Activated CD8-positive, alpha-beta T cell treated with anti-CD3 and anti-CD28 coated beads, Interleukin-2, amount 10 ng/mL, durations not matched to agents 7 days and 5 days (primary cell): ENCODE measurements at regions not wholly inside any gene's neighbourhood (a gene's known extent, or its start where the extent isn't known, plus 50 kb on each side); places are given as distances from the start of the nearest gene placed in this dataset.

Experiments used
- ATAC-seq: fragments of 150-1000 bp; cut with Tn5 transposase; one replicate; pipeline ENCODE4 v1.10.0; 2021; ENCODE audit warnings: moderate library complexity
- CTCF ChIA-PET: fragments of 350-600 bp; sonication (Branson Sonifier 250); formaldehyde crosslinking; loops from one replicate; lab custom pipeline; 2021; ENCODE audit warnings: antibody characterized with exemption; lab: Charles Lee
- POLR2A ChIA-PET: fragments of 350-600 bp; sonication (Branson Sonifier 250); formaldehyde crosslinking; loops from one replicate; lab custom pipeline; 2021; ENCODE audit warnings: antibody characterized with exemption; lab: Charles Lee
- DNase-seq: peaks from one replicate; pipeline ENCODE4 v3.0.0-alpha.2; 2020
- H3K27ac Mint-ChIP-seq: one replicate; pipeline ENCODE4 v1.8.0; 2021; ENCODE audit warnings: mild to moderate bottlenecking, mixed read lengths
- H3K27me3 Mint-ChIP-seq: one replicate; pipeline ENCODE4 v1.8.0; 2021; ENCODE audit warnings: low read depth, mixed read lengths
- H3K36me3 Mint-ChIP-seq: one replicate; pipeline ENCODE4 v1.8.0; 2021; ENCODE audit warnings: low read depth, mixed read lengths
- H3K4me1 Mint-ChIP-seq: one replicate; pipeline ENCODE4 v1.8.0; 2021; ENCODE audit warnings: low read depth, mixed read lengths
- H3K4me3 Mint-ChIP-seq: one replicate; pipeline ENCODE4 v1.8.0; 2021; ENCODE audit warnings: mild to moderate bottlenecking, mixed read lengths
- H3K9me3 Mint-ChIP-seq: one replicate; pipeline ENCODE4 v1.8.0; 2022; ENCODE audit warnings: mixed read lengths; ENCODE audit not compliant: insufficient read depth

- ChIA-PET CTCF (no interaction called here), POLR2A (no interaction called here)
- Mint-ChIP-seq H3K9me3 (no peaks in the 10 kb centered on the region), H3K27me3 (peaks cover 5% of the 10 kb centered on the region), H3K4me3 (no peak overlapping the region), H3K4me1 (peaks cover 17% of the 10 kb centered on the region), H3K36me3 (peaks cover 3% of the 10 kb centered on the region), H3K27ac (no peak overlapping the region)
- no peak for ATAC-seq
- DNase-seq: no peak
Measured at GRCh38 chr3:176969066-176969465, 228.2 kb downstream of the TBL1XR1 start.

DNA sequence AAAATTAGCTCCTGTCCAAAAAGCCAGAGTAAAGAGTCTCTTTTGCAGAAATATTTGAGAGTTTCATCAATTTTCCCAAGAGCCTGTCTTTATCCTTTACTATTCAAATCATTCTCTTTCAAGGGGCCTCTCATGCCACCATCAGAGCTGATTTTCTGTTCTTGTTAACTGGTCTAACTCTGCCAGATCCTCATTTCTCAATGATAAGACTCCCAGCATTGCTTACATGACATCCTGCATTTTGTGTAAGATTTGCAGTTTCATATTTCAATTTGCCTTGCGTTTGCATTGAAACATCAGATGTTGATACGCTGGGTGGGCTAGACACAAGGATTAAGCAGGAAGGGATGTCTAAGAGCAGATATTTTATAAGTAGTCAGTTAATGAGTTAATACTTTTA, 228.7 kb downstream of the TBL1XR1 start:
- no peaks in the 10 kb centered on the region for H3K9me3 Mint-ChIP-seq
- ATAC-seq (no peak), DNase-seq (no peak)
- peaks cover 17% of the 10 kb centered on the region for H3K4me1 Mint-ChIP-seq
- POLR2A ChIA-PET: no interaction called here
- no peak overlapping the region for H3K4me3 Mint-ChIP-seq
- H3K27ac Mint-ChIP-seq: no peak overlapping the region
- peaks cover 5% of the 10 kb centered on the region for H3K27me3 Mint-ChIP-seq
- CTCF ChIA-PET: no interaction called here
- peaks cover 3% of the 10 kb centered on the region for H3K36me3 Mint-ChIP-seq

DNA sequence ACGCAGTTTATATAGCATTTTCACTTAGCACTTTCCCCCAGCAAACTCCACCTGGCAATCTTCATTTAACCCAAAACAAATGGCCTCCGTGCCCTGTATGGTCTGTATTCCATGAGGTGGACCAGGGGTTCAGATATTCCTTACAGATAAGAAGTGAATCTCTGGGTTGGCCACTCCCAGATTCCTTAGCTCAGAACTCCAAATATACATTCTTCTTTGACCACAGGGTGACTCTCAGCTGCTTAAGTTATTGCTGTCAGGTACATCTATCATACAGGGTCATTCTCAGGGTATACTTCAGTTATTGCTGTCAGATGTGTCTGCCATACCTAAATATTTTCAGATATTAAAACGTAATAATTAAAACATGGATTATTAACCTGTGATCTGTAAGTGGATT, 229.8 kb downstream of the TBL1XR1 start:
- H3K4me1 Mint-ChIP-seq: peaks cover 17% of the 10 kb centered on the region
- H3K27me3 Mint-ChIP-seq: peaks cover 5% of the 10 kb centered on the region
- H3K27ac Mint-ChIP-seq: no peak overlapping the region
- DNase-seq (no peak), ATAC-seq (no peak)
- POLR2A ChIA-PET: no interaction called here
- no peak overlapping the region for H3K4me3 Mint-ChIP-seq
- peaks cover 3% of the 10 kb centered on the region for H3K36me3 Mint-ChIP-seq
- no peaks in the 10 kb centered on the region for H3K9me3 Mint-ChIP-seq
- CTCF ChIA-PET: no interaction called here

- ATAC-seq (no peak), DNase-seq (no peak)
- no peak overlapping the region for H3K4me3 Mint-ChIP-seq
- H3K27me3 Mint-ChIP-seq: peaks cover 11% of the 10 kb centered on the region
- no peak overlapping the region for H3K27ac Mint-ChIP-seq
- no peaks in the 10 kb centered on the region for H3K9me3 Mint-ChIP-seq
- ChIA-PET POLR2A (no interaction called here), CTCF (interaction anchor here (1.6 kb wide), 1 partner anchor 13 kb away, joined by 3 read pairs; no protein-coding TSS in a partner anchor)
- H3K4me1 Mint-ChIP-seq: peaks cover 11% of the 10 kb centered on the region
- no peaks in the 10 kb centered on the region for H3K36me3 Mint-ChIP-seq
Measured at GRCh38 chr3:176964661-176965060, 232.6 kb downstream of the TBL1XR1 start.

DNA sequence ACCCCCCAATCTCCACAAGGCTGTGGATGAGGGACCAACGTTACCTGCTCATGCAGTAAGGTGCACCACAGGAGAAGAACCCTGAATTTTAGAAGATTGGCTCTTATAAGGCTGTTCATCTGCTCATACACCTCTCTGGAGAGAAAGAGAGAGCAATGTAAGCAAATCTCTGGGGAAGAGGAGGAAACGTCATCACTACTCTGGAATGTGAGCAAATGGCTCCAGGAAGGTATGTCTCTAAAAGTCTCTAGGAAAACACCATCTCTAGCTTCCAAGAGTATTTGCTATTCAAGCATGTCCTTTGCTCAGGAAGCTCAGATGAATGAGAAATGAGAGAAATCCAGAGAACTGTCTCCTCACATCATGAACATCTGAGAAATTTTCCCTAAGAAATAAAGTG, 235.4 kb downstream of the TBL1XR1 start:
- CTCF ChIA-PET: no interaction called here

DNA sequence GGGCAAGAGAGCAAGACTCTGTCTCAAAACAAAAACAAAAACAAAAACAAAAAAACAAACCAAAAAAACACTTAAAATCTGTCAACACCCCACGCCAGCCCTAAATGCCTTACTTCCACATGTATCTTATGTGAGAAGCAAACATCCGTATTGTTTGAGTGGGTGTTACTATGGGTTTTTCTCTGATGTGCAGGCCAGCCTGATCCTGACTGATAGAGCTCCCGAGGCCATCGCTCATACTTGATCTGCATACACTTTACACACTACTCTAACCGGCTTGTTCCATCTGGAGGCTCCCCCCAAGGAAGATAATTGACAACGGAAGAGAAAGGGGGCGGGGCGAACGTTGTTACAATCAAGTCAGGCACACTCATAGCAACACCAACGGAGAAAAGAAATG, 237.4 kb downstream of the TBL1XR1 start:
- Mint-ChIP-seq H3K4me3 (no peak overlapping the region), H3K4me1 (peaks cover under 1% of the 10 kb centered on the region), H3K36me3 (no peaks in the 10 kb centered on the region), H3K27ac (no peak overlapping the region), H3K27me3 (peaks cover 6% of the 10 kb centered on the region), H3K9me3 (no peaks in the 10 kb centered on the region)
- DNase-seq (no peak), ATAC-seq (no peak)
- ChIA-PET CTCF (no interaction called here), POLR2A (no interaction called here)

More for the DNA sequence above, 235.4 kb downstream of the TBL1XR1 start:
- Mint-ChIP-seq H3K4me1 (peaks cover 11% of the 10 kb centered on the region), H3K9me3 (no peaks in the 10 kb centered on the region), H3K36me3 (no peaks in the 10 kb centered on the region), H3K4me3 (no peak overlapping the region), H3K27ac (no peak overlapping the region), H3K27me3 (peaks cover 11% of the 10 kb centered on the region)
- POLR2A ChIA-PET: no interaction called here
- DNase-seq: no peak
- ATAC-seq: no peak

DNA sequence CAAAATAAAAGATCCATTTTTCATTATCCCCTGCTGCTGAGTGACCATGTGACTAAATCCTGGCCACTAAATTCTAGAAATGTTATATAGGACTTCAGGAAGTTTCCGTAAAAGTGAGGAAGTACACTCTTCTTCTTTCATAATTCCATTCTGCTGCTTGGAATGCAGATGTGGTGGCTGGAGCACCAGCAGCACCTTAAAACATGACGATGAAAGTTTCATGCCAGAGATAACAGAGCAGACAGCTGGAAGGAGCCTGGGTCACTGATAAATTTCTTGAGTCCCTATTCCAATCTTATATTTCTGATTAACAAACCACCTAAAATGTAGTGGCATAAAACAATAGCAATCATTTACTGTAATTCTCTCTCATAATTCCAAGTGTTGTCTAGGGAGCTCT, 238.7 kb downstream of the TBL1XR1 start:
- ChIA-PET POLR2A (no interaction called here), CTCF (interaction anchor here (1.1 kb wide), 1 partner anchor 20 kb away, joined by 3 read pairs; no protein-coding TSS in a partner anchor)
- Mint-ChIP-seq H3K27me3 (peaks cover 6% of the 10 kb centered on the region), H3K4me3 (no peak overlapping the region), H3K9me3 (no peaks in the 10 kb centered on the region), H3K27ac (no peak overlapping the region), H3K36me3 (no peaks in the 10 kb centered on the region), H3K4me1 (no peaks in the 10 kb centered on the region)
- ATAC-seq (no peak), DNase-seq (no peak)

- no peak for ATAC-seq
- Mint-ChIP-seq H3K27ac (no peak overlapping the region), H3K9me3 (no peaks in the 10 kb centered on the region), H3K4me3 (no peak overlapping the region), H3K36me3 (no peaks in the 10 kb centered on the region), H3K4me1 (no peaks in the 10 kb centered on the region), H3K27me3 (no peaks in the 10 kb centered on the region)
- CTCF ChIA-PET: interaction anchor here (1.6 kb wide), 1 partner anchor 16 kb away, joined by 6 read pairs; no protein-coding TSS in a partner anchor
- DNase-seq: no peak
- POLR2A ChIA-PET: no interaction called here
Measured at GRCh38 chr3:176954517-176954916, 242.8 kb downstream of the TBL1XR1 start.

DNA sequence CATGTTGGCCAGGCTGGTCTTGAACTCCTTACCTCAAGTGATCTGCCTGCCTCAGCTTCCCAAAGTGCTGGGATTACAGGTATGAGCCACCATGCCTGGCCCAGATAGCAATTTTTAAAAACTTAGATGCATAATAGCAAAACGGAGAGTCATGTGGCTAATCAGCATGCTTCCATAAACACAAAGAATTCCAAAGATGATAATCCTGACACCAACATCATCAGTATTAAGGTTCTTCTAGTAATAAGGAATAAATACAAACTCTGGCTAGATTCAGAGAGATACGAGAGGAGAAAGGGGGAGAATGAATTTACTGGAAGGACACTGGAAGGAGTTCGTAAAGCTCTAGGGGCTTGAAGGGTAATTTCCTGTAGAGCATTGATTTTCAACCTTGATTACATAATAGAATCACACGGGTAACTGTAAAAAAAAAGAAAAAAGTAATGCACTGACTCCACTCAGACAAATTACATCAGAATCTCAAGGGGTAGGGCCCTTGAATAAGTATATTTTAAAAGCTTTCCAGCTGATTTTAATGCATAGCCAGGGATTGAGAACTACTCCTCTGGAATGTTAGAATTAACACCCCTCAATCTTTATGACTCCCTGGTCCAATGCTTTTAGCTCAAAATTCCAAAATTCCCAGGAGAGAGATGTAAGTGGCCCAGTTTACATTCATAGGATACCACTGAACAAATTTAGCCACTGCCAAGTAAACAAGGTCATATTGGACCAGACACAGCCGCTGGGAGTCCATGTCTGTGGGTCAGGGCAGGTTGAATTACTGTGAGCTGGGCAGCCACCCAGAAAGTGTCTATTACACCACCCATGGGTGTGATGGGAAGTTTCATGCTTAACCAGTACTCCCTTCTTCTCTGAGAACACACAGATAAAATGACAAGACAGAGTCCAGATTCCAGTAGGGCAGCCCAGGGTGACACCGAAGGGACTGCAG, 243.9 kb downstream of the TBL1XR1 start:
- no peaks in the 10 kb centered on the region for H3K27me3 Mint-ChIP-seq
- DNase-seq (no peak), ATAC-seq (no peak)
- H3K27ac Mint-ChIP-seq: no peak overlapping the region
- H3K4me1 Mint-ChIP-seq: no peaks in the 10 kb centered on the region
- POLR2A ChIA-PET: no interaction called here
- no peak overlapping the region for H3K4me3 Mint-ChIP-seq
- CTCF ChIA-PET: interaction anchor here (1.6 kb wide), 1 partner anchor 15 kb away, joined by 6 read pairs; no protein-coding TSS in a partner anchor
- H3K9me3 Mint-ChIP-seq: no peaks in the 10 kb centered on the region
- H3K36me3 Mint-ChIP-seq: no peaks in the 10 kb centered on the region

DNA sequence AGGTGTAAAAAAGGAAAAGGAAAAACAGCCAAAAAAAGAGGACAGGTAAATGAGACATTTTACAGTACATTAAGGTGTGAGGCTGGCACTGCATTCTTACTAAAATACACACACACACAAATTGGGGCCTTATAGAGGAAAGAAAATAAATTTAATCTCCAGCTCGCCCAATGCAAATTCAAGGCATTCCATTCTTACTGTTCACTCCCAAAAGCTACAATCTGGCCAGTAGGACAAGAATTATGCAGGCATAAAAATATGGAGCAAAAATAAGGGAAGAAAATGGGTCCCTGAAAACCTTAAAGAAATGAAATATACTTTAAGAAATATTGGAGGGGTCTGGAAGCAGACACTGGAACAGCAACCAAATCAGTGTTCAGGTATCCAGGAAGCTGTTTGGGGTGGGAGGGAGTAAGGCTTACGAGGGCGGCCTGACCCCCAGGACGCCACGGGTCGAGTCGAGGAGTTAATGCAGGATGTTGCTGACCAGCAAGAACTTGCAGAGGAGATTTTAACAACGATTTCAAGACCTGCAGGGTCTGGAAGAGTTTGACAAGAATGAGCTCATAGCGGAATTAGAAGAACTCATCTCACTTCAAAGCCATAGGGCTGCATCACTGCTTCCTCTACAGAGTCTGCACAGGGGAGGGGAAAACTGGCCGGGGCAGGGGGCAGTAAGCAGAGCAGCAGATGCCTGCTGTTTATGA, 245.5 kb downstream of the TBL1XR1 start:
- no peaks in the 10 kb centered on the region for H3K4me1 Mint-ChIP-seq
- ATAC-seq (no peak), DNase-seq (no peak)
- ChIA-PET POLR2A (interaction anchor here (0.5 kb wide), 1 partner anchor 1672 kb away, joined by 3 read pairs; no protein-coding TSS in a partner anchor), CTCF (interaction anchor here (0.8 to 0.9 kb wide), 2 partner anchors 11 to 13 kb away, joined by 3 read pairs; no protein-coding TSS in a partner anchor)
- no peaks in the 10 kb centered on the region for H3K9me3 Mint-ChIP-seq
- no peak overlapping the region for H3K27ac Mint-ChIP-seq
- no peak overlapping the region for H3K4me3 Mint-ChIP-seq
- no peaks in the 10 kb centered on the region for H3K36me3 Mint-ChIP-seq
- no peaks in the 10 kb centered on the region for H3K27me3 Mint-ChIP-seq

DNA sequence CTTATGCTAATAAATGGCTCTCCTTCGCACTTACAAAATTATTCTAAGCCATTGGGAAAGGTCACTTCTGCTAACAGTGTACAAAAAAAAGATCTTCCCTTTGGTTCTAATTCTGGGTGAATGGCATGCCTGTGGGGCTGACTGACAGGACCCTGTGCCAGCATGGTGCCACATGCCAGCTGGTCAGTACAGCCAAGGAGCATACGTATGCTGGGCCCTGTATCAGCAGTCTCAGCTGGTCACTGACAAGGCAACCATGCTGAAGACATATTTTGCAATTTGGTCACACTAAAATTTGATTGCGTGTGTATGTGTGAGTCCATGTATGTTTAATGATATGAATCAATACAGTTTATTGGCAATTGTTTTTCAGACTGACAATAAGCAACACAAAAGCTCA, 246.1 kb downstream of the TBL1XR1 start:
- ChIA-PET POLR2A (no interaction called here), CTCF (interaction anchor here (0.9 kb wide), 1 partner anchor 13 kb away, joined by 3 read pairs; no protein-coding TSS in a partner anchor)
- no peaks in the 10 kb centered on the region for H3K36me3 Mint-ChIP-seq

DNA sequence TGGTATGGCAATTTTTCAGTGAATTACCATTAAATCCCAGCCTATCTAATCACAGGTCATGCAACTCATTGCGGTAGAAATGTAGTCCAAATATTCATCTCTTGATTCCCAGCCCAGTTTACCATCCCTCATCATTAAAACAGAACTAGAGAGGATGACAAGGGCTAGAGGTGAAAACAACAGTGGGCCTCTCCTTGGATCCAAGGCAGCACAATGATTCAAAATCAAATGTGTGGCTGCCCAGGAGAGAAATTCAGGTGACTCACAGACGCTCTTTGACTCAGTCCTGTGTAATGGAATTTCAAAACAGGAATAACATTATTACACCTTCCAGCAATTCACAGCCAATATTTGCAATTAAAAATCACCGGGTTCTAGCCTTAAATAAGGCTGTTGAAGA, 246.5 kb downstream of the TBL1XR1 start:
- Mint-ChIP-seq H3K4me1 (no peaks in the 10 kb centered on the region), H3K27ac (no peak overlapping the region), H3K36me3 (no peaks in the 10 kb centered on the region), H3K9me3 (no peaks in the 10 kb centered on the region), H3K4me3 (no peak overlapping the region), H3K27me3 (no peaks in the 10 kb centered on the region)
- ATAC-seq: no peak
- ChIA-PET POLR2A (no interaction called here), CTCF (no interaction called here)
- DNase-seq: no peak

More for the DNA sequence above, 246.1 kb downstream of the TBL1XR1 start:
- Mint-ChIP-seq H3K9me3 (no peaks in the 10 kb centered on the region), H3K4me1 (no peaks in the 10 kb centered on the region), H3K27me3 (no peaks in the 10 kb centered on the region), H3K27ac (no peak overlapping the region), H3K4me3 (no peak overlapping the region)
- DNase-seq (no peak), ATAC-seq (no peak)
